GM19395 (cell line): ENCODE measurements at regions not wholly inside any gene's neighbourhood (a gene's known extent, or its start where the extent isn't known, plus 50 kb on each side); places are given as distances from the start of the nearest gene placed in this dataset.

Source experiments
- ATAC-seq: cut with Tn5 transposase; IDR thresholded peaks from one replicate; pipeline ENCODE4 v1.9.1; 2021; ENCODE audit warnings: mild to moderate bottlenecking, moderate library complexity; ENCODE audit not compliant: unreplicated experiment

DNA sequence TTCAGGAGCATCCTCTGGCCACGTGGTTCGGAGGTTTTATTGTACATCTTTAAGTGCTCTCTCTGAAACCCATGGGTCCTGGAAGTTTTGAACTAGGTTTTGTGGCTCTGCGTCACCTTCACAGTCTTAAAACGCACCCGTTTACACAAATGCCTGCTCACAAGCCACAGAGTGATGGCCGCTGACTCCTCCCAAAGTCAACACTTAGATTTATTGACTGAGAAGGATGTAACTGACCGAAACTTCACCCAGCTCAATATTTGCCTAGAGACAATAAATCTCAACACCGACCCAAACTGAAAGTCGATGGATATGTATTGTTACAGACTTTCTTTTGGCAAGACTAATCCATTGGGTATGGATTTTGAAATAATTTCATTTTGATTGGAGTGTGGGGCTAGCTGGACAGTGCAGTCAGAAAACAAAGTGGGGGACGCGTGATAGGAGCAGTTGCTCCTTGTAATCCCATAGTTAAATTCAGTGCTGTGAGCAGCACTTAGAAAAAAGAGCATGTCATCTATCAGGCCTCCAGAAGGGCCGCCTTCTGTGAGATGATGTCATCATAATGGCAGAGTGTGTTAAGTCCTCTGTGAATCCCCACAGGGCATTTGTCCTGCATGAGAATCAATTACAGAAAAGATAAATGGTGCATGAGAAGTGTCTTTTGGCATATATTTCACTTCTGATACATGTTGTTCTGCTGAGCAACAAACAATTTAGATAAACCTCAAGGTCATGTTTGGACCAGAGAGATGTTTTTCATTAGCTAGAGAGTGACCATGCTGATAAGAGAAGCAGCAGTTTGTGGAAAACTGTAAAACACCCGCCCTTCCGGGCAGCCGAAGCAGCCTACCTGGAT, 183.7 kb downstream of the INO80D start:
- no peak for ATAC-seq

DNA sequence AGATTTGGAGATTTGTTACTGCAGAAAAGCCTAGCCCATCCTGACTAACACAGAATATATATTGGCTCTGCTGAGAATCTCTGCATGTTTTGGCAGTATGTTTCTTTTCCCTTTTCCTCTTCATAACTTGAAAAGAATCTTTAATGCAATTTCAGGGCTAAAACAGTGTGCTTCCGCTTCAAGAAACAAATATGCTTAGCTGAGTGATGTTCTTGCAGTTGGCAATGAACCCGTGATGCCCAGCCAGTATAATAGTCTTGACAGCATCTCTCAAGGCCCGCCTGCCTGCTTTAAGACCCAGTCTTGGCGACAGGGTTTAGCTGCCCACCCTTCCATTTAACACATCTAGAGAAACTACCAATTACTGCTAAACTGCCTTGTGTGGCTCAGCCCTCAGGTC, 184.5 kb downstream of the INO80D start:
- ATAC-seq: no peak

DNA sequence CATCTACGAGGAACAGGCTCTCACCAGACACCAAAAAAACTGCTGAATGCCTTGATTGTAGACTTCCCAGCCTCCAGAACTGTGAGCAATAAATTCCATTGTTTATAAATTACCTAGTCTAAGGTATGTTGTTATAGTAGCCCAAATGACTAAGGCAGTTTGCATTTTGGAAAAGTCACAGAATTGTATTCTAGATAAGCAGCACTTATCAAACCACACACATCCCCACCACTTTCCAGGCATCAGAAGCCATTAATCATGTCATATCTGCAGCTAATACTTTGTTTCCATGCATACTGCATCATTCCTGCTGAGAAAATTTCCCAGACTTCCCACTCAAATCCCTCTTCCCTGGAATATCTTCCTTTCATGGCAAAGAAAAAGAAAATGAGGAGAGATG, 187.2 kb downstream of the INO80D start:
- no peak for ATAC-seq

DNA sequence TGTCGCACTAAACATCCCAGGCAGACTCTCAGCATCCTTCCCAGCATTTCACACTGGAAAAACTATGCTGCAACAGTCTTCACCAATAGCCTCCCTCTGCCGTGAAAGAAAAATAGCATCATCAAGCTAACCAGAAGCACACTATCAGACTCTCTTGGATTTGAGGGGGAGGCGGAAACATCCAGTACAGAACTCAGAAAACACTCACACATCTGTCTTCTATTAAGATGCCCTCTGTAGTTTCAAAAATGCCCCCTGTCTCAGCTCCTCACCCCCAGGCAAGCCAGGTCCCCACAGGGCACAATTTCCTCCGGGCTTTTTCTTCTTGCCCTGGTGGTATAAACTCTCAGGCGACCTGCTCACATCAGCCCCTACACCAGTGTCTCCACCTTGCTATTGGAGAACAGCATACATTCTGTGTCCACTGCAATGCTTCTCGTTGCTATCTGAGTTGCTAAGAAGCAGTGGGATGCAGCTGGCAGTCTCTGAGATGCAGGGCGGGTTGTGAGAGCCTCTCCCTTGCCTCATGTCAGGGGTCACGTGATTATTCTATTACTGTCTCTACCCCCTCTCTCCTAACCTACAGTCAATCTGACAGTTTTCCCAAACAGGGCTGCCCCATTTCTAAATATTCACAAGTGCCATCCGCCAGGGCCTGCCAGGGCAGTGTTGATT, 189.9 kb downstream of the INO80D start:
- ATAC-seq: no peak

DNA sequence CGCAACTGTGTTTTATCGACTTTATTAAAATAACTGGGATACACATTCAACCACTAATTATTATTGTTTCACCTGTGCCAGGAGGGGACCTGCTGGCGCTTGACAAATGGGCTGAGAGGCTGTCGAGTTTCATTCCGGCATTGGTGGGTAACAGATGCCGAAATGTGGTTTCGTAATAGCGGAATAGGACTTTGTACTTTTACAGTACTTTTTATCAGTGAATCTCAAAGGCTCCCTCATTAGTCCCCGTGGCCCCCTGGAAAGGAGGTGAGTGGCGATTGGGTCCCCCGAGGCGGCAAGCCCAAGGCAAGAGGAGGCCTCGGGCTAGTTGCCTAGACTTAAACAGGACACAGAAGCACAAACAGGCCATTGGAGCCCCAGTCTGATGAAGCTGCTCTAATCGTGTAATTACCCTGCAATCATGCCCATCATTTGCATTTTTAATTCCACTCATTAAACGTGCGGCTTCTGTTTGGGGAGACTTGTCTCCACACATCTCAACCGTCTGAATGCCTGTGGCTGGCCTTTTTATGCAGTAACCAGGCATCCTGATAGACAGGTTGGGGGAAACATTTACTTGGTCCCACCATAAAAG, 193.2 kb downstream of the INO80D start:
- ATAC-seq: no peak

DNA sequence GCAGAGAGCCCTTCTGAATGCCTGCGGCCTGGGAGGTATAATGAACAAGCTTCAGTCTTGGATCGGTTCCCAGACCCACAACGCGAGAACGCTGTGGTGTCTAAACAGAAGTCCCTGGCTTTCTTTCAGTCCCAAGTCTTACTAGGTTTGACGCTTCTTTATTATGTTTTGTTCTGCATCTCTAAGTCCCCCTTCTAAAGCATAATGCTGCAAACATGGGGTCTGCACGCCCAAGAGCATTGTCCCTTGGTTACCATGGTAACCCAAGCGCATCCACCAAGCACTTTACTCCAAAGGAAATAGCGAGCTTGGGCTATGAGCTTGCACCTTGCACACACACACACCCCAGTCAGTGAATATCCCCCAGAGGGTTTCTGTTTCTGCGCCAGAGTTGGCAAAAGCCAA, 193.7 kb downstream of the INO80D start:
- no peak for ATAC-seq

DNA sequence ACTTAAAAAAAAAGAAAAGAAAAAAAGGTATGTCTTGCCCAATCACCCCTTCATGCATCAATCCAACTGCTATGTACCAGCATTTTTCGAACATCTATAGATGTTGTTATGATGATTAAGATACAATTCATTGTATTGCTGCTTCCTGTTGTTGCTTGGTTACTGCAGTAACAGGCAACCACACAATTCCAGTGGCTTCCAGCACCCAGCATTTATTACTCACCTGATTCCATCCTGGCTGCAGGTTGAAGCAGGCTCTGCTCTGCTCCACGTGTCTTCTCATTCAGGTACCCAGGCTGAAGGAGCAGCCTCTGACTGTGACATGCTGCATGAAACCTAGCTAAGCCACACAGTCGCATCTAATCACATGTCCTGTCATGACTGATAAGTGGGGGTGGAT, 196.9 kb downstream of the INO80D start:
- no peak for ATAC-seq

DNA sequence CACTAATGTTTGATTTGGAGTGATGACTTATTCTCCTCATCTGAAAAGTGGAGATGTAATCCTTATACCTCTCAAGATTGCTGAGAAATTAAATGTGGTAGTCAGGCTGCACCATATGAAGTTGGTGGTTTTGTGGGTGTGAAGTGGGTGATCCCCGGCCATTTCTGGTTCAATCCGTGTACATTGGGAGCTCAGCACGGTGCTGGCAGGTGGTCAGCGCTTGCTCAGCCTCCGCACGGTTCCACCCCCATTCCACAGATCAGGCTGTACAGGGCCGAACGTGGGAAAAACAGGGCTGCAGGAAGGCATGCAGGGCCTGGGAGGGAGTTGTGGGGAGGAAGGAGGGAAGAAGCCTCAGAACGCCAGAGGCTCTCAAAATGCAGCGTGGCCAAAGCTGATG, 198.3 kb downstream of the INO80D start:
- no peak for ATAC-seq

DNA sequence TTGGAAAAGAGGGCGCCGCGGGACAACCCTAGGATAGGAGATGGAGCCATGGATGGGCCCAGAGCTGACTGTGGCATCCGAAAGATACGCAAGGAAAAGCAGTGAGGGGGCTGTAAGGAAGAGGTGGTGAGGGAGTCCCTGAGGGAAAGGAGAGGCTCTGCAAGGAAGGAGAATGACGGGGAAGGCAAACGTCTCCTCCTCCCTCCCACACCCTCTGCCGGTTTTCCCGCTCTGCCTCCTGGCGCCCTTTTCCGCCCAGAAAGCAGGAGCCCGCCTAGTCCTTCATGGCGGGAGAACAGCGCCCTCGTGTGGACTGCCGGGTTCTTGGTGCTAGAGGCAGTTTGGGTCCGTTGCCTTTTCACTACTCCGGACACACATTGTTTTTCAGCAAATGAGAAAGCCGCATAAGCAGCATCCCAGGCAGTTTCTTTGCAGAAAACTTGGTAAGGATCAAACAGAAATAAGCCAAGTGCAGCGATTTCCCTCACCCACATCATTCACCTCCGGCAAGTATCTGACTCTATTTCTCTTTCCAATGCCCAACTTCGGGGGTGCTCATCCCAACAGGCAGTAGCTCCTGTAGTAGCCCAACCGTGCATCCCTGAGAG, 200.4 kb downstream of the INO80D start:
- peak; percentile 91 for ATAC-seq

DNA sequence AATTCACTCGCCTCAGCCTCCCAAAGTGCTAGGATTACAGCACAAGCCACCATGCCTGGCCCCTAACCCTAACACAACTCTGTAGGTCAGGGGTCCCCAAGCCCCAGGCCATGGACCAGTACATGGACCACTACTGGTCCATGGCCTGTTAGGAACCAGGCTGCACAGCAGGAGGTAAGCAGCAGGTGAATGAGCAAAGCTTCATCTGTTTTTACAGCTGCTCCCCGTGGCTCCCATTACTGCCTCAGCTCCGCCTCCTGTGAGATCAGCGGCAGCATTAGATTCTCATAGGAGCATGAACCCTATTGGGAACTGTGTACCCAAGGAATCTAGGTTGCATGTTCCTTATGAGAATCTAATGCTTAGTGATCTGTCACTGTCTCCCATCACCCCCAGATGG, 201.7 kb downstream of the NRP2 start:
- no peak for ATAC-seq

DNA sequence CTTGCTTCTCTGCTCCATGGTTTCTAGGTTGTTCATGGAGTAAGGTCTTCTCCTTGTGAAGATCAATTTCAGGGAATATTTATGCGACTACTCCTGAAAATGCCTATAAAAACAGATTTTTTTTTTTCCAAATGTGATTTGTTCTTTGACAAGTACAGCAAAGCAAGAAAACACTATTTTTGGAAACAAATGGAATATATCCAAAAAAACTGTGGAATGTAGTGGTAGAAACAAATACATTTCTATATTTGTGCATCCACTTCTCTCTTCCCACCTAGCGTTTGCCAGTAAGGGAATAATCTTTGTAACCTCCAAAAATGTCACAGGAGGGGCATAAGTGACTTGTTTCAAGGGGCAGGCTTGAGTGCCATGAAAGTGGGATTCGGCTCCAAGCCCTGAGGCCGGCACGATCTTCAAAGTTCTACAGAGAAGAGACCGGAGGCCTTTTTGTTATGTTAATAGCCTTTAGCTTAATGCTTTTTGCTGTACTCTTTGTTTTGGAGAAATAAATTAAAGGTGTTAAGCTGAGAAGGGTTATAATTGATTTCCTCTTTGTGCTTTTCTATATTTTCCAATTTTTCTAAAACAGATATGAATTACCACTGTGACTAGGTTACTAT, 200.6 kb downstream of the NRP2 start:
- ATAC-seq: no peak

DNA sequence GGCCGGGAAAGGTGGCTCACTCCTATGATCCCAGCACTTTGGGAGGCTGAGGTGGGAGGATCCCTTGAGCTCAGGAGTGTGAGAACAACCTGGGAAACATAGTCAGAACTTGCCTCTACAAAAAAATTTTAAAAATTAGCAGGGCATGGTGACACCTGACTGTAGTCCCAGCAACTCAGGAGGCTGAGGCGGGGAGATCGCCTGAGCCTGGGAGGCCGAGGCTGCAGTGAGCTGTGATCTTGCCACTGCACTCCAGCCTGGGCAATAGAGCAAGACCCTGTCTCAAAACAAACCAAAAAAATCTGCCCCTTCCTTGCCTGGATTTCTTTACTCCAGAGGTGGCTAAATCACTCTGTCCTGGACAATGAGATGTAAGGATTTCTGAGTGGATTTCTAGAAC, 197.7 kb downstream of the NRP2 start:
- no peak for ATAC-seq

DNA sequence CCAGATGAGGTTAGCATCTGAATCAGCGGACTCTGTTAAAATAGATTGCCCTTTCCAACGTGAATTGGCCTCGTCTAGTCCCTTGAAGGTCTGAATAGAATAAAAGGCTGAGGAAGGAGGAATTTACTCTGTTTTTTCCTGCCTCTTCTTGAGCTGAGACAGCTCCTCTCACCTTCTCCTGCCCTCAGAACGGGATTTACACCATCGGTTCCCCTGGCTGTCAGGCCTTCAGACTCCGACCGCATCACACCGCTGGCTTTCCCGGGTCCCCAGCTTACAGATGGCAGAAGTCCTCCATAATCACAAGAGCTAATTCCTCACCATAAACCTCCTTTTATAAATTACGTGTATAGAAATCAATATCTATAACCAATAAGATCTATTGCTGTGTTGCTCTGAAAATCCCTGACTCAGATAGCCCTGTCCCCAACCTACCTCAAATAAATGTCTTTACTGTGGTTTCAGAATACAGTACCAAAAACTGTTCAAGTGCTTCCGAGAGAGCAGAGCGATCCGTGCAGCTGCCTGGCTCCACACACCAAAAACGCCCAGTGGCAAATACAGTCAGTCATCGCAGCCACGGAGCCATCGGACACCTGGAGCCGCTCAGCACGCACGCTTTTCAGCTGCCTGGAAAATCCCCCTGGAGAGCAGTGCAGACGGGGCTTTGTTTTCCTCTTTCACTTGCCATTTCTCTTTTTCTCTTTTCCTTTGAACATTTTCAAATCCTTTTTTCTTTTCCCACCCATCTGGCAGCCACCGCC, 196.9 kb downstream of the NRP2 start:
- no peak for ATAC-seq

DNA sequence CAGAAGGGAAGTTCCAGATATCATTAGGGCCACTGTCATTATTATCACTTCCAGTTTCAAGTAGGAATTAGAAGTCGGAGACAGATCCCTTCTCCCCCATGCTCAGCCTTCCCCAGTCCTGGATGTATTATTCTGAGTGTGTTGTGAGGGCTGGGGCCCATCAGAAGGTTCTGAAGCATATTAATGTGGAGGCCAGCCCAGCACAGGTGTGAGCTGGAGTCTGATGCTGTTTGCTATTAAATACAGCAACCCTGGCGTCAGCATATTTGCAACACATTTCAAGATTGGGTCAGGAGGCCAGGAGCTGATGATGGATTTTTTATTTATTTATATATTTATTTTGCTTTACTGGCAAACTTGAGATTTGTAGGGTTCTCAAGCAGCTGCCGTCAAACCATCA, 195.2 kb downstream of the NRP2 start:
- ATAC-seq: no peak

DNA sequence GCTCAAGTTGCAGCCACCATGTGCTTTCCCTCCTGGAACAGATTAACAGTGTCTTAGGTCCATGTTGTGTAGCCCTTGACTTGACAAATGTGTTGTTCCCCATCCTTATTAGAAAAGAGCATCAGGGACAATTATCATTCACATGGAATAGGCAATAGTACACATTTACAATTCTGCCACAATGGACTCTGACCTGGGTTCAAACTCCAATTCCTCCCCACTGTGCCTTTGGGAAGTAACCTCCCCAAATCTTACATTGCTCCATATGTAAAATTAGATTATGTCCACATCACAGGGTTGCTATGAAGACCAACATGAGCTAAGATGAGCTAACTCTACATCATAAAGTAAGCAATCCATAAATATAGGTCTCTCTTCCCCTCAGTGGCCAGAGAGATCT, 193.8 kb downstream of the NRP2 start:
- no peak for ATAC-seq

DNA sequence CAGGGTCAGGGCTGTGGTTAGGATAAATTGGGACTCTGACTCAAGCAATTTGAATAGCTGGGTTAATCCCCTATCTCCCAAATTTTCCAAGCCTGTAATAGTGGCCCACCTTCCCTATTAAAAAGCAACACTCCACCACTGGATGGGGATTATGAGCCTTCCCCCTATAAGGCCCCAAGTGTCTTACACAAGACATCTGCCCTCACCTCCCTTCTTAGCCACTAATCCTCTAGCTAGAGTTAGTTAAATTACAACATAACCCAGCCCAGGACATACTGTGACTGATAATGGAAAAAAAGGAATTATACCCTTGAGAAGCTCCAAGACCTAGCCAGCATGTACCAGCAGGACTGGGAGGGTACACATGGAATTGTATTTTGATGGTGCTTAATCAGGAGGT, 190.4 kb downstream of the NRP2 start:
- ATAC-seq: no peak

DNA sequence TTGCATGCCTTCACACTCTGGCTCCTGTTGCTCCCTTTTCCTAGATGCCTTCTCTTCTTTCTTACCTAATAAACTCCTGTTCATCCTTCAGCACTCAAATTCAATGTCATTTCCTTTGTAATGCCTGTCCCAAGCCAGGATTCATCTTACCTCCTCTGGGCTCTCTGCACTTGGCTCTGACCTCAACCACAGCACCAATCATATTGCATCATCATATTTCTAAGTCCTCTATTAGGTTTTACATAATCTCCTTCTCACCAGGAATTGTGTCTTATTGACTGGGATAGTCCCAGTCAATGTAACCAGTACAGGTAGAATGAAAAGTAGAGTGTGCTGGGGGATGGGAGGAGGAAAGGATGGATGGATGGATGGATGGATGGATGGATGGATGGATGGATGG, 187.1 kb downstream of the NRP2 start:
- ATAC-seq: no peak

DNA sequence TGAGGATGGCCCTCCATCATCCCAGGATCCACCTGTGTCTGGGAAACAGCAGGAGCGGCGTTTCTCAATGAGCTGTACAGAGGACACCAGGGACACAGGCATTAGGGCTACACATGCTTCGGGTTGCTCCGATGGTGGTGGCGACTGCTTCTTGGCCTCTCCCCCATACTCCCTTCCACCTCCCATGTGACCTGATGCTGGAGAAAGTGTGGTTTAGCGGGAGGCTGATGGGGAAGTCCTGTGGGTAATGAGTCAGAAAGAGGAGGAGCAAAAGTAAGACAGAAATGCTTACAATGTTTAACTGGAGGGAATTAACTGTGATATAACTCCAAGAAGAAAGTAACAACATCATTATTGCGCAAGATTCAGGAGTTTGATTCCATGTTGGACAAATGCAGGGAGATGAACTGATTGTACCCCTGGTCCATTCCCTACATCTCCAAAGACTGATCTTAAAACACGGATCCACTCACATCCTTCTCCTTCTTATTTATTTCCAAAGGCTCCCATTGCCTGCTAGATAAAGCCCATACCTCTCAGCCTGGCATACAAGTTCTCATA, 186.6 kb downstream of the NRP2 start:
- no peak for ATAC-seq

DNA sequence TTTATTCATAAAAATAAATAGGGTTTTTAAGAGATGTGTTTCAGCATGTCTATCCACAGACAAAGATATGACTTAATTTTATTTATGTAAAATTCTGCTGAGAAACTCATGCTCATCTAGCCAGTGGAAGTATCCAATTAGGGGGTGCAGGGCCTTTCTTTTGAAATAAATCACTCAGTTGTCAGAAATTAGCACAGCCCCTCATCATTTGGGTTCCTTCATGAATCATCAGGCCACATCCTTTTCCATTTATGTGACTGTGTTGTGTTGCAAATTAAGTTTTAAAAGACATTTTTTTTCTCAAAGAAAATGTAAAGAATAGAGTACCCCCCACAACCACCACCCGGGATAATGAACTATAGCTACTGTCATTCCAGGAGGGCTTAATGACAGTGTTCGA, 185.8 kb downstream of the NRP2 start:
- ATAC-seq: no peak

DNA sequence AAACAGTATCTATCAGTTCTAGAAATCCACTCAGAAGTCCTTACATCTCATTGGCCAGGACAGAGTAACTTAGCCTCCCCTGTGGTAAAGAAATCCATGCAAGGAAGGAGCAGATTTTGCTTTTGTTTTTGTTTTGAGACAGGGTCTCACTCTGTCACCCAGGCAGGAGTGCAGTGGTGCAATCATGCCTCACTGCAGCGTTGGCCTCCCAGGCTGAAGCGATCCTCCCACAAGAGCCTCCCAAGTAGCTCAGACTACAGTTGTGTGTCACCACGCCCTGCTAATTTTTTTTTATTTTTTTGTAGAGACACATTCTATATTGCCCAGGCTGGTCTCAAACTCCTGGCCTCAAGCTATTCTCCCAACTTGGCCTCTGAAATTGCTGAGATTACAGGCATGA, 185.1 kb downstream of the NRP2 start:
- no peak for ATAC-seq
